HG03565 (cell line): ENCODE measurements at regions not wholly inside any gene's neighbourhood (a gene's known extent, or its start where the extent isn't known, plus 50 kb on each side); places are given as distances from the start of the nearest gene placed in this dataset.
"Not testable (repeated sequence)": the region's sequence is repeated elsewhere in the genome, so short reads cannot be mapped to it uniquely, and the experiment has no call there.

Experiments
- ATAC-seq: cut with Tn5 transposase; IDR thresholded peaks from one replicate; pipeline ENCODE4 v1.9.1; 2021; ENCODE audit warnings: mild to moderate bottlenecking, moderate library complexity; ENCODE audit not compliant: unreplicated experiment

DNA sequence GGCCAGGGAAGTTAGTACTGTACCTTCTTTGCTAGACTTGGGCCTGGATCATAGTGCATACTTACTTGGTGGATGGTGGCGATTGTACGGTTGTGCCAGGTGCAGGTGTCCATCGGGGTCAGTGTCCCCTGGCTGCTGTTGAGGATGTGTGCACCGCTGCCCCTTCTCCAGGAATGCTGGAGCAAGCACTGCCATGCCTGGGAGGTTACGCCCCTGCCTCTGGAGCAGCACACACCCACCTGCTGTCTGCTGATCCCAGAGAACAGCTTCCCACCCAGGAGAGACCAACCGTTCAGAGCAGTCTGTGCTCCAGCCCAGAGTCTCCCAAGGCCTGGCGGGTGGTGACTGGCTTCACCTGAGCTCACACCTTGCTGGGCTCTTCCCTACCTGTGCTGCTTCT, 286.8 kb upstream of the HS6ST1 start:
- ATAC-seq = no peak

DNA sequence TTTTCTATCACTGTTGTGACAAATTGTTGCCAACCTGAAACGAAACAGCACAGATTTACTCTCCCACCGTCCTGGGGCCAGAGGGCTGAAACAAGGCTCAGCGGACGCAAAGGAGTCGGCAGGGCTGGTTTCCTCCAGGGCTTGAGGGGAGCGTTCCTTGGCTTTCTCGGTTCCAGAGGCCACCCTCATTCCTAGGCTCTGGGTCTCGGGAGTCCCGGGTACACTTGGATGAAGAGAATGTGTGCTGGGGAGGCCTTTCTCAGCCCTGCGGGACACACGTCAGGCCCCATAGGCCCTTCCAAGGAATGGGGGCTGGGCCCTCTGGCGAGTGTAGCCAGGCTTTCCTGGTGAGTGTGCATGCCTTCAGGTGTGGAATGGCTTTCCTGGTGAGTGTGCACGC, 287.3 kb upstream of the HS6ST1 start:
- ATAC-seq = no peak

GRCh38 chr2:128606837-128607236, 288.2 kb upstream of the HS6ST1 start:
- ATAC-seq = no peak

DNA sequence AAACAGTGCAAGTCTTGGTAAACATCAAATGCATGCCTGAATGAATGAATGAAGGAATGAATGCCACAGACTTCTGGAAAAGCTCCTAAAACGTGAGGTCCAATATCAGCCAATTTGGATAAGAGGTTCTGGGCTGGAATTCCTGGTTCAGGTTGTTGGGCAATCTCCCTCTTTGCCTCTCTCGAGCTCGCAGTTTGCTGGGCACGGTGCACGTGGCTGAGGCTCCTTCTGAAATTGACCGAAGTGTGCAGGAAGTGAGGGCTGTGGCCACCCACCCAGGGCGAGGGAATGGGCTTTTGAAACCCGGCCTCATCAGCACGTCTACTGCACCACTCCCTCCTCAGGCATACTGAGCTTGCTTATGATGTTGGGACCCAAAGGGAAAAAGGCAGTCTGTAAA, 288.8 kb upstream of the HS6ST1 start:
- ATAC-seq = no peak

DNA sequence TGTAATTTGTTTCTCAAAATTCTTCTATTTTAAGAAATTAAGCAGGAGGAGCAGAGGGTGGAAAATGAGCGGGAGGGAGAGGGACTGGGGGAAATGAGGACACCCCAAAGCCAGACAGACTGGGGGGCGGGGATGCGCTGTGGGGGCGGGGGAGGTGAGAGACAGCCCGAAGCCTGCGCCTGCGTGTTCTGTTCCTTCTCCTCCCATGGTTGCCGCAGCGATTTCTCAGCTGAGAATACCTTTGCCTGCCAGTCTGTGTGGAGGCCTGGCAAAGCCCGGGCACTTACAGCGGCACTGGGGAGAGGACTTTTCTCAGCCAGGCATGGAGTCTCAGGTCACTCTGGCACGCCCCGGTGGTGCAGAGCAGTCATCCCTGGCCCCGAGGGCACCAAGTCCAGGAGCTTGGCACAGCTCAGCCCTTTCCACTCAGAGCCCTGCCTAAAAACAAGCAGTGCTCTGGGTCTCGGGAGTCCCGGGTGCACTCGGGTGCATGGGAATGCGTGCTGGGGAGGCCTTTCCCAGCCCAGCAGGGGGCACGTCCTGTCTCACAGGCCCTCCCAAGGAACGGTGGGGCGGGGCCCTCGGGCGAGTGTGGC, 289.3 kb upstream of the HS6ST1 start:
- ATAC-seq = no peak

- no peak for ATAC-seq
Observed at GRCh38 chr2:128608921-128609880, 290.5 kb upstream of the HS6ST1 start.

DNA sequence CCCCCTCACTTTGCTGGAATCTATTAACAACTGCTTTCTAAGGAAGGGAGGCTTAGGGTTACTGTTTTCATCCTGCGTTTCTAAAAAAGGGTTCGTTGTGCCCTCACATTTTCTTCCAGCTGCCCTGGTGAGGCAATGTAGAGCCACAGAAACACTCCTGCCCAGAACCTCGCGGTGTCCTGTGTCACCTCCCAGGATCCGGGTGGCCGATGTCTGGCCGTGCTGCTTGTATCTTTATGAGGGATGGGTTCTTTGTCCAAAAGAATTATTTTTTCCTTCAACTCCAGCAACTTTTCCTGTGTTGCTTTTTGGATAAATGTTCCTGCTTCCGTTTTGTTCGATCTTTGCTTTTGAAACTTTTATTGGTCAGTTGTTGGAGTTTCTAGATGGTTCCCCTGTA, 291.8 kb upstream of the HS6ST1 start:
- no peak for ATAC-seq

GRCh38 chr2:128611421-128612320, 293.0 kb upstream of the HS6ST1 start:
- no peak for ATAC-seq

DNA sequence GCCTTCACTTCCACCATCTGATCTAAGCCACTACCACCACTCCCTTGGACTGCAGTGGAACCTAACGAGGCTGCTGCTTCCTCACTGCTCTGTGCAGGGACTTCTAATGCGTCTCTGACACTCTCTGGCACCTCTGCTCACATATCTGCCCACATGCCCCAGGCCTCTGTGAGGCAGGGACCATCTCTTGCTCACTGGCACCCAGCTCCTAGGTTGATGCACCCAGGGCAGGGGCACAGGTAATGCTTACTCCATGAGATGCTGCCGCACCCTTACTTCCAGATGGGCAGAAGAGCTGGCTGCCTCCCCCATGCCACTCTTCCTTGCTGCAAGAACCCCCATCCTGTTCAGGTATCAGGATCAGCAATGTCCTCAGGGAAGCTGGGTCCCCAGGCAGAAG, 294.0 kb upstream of the HS6ST1 start:
- ATAC-seq = no peak

DNA sequence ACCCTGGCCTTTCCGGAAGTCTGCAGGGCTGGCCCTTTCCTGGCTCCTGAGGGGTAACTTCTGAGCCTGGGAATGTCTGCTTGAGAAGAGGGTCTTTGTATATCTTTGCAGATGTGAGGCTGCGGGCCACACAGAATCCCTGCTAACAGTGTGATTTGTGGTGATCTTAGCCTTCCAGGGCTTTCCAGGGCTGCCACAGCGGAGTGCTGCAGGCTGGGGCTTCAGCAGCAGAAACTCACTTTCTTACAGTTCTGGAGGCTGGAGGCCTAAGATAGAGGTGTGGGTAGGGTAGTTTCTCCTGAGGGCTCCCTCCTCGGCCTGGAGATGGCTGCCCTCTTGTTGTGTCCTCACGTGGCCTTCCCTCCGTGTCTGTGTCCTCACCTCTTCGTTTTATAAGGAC, 294.7 kb upstream of the HS6ST1 start:
- ATAC-seq = no peak

GRCh38 chr2:128613876-128614275, 295.2 kb upstream of the HS6ST1 start:
- no peak for ATAC-seq

DNA sequence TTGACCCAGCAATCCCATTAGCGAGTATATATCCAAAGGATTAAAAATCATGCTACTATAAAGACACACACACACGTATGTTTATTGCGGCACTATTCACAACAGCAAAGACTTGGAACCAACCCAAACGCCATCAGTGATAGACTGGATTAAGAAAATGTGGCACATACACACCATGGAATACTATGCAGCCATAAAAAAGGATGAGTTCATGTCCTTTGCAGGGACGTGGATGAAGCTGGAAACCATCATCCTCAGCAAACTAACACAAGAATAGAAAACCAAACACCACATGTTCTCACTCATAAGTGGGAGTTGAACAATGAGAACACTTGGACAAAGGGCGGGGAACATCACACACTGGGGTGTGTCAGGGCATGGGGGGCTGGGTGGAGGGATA, 296.2 kb upstream of the HS6ST1 start:
- ATAC-seq = not testable (repeated sequence)

DNA sequence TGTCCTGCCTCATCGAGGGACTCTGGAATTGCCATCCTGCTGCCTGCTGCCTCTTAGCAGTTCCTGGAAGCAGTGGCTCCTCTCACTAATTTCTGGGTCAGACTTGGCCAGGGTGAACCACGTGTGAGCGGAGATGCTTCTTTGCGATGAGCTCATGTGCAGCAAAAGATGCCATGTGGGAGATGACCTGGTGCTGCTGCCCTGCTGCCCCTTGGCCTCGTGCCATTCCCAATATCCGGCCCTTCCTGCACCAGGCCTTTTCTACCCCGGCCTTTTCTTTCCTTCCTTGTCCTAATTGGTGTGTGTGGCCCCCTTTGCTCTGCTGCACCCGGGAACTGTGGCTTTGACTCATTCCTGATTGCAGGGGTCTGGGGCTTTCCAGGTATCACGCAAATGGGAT, 296.9 kb upstream of the HS6ST1 start:
- ATAC-seq = no peak

DNA sequence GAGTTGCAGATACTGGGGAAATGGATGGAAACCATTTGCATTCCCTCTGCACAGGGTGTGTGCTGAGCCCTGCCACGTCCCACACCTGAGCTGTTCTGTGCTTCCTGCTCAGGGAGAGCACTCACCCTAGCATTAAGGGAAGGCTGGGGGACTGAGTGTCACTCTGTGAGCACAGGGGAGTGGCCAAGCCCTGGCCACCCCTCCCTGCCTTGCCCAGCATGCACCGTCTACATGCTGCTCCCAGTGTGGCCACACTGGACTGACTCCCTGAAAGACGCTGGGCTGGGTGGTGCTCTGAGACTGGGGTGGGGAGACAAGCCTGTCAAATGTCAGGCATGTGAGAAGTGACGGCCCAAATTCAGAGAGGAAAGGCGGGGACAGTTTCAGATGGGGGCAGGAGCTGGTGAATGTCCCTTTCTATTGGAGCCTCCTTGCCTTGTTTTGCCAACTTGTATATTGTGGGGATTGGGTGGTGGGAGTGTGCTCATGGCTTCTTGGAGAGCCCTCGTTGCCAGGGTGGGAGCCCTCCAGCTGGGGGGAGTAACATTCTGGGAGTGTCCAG, 298.4 kb upstream of the HS6ST1 start:
- ATAC-seq = no peak

DNA sequence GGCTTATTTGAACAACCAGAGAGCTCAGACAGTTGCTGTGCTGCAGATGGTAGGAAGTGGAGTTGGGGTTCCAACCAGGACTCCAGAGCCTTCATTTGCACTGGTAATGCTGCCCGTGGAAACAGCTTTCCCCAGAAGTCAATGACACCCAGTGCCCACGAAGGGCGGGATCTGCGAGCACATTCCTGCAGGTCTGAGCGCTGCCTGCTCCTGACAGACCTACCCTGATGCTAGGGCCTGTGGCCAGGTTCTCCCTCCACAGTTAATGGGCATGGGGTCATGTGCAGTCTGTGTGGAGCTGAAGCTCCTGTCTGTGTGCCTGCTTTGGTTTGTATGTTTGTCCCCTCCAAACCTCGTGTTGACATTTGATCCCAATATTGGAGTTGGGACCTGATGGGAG, 299.0 kb upstream of the HS6ST1 start:
- no peak for ATAC-seq

GRCh38 chr2:128618642-128619041, 300.0 kb upstream of the HS6ST1 start:
- ATAC-seq = no peak

- ATAC-seq = no peak
Observed at GRCh38 chr2:128619471-128620325, 301.0 kb upstream of the HS6ST1 start.

GRCh38 chr2:128621074-128621473, 302.4 kb upstream of the HS6ST1 start:
- ATAC-seq = no peak

DNA sequence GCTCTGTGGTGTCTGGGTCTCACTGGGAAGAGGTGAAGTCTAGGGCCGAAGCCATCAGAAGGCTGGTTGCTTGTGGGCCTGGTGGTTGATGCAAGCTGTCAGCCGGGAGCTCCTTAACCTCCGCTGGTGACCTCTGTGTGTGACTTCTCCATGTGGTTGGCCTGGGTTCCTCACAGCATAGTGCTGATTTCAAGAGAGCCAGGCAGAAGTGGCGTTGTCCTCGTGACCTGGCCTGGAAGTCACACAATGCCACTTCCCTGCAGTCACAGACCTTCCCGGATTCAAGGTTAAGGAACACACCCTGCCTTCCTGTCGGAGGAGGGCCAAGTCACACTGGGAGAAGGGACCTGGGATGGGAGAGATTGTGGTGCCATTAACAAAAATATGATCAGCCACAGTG, 303.7 kb upstream of the HS6ST1 start:
- no peak for ATAC-seq

DNA sequence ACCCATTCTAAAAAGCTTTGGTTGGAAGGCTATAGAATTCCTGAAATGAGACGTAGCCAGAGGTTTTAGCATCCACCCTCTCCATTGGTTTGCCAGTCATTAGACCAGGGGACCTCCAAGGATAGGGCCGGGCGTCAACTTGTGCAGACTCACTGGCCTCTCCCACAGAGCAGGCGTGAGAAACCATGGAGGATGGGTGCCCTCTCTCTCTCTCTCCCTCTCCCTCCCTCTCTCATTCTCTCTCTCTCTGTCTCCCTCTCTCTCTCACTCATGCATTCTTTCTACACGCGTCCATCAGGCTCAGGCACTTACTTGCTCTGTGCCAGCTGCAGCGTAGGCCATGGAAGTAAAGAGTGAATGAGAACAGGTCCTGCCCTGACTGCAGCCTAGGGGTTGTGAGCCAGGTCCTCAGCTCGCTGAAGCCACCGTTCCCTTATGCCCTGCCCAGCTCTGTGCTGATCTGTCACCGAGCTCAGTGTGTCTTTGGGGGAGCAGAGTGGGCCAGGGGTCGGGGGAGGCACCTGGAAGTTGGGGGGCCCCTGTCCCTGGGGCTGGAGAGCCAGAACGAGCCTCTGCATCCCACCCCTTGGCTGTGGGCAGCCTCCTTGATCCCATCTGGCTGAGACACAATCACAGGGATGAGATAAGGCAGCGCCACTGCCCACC, 304.4 kb upstream of the HS6ST1 start:
- ATAC-seq = no peak
